GM21390 (cell line): ENCODE measurements at regions not wholly inside any gene's neighbourhood (a gene's known extent, or its start where the extent isn't known, plus 50 kb on each side); places are given as distances from the start of the nearest gene placed in this dataset.

Experiments
- ATAC-seq: cut with Tn5 transposase; IDR thresholded peaks from one replicate; pipeline ENCODE4 v1.9.1; 2021; ENCODE audit not compliant: unreplicated experiment

DNA sequence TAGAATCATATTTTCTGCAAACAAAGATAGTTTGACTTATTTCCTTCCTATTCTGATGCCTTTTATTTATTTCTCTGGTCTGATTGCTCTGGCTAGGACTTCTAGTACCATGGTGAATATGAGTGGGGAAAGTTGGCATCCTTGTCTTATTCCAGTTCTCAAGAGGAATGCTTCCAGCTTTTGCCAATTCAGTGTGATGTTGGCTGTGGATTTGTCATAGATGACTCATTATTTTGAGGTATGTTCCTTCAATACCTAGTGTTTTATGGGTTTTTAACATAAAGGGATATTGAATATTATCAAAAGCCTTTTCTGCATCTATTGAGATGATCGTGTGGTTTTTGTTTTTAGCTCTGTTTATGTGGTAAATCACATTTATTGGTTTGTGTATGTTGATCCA lies 139.4 kb upstream of the CNTN1 start:
- no peak for ATAC-seq

- ATAC-seq, result no peak
Measured at GRCh38 chr12:40557980-40558379, 134.3 kb upstream of the CNTN1 start.

DNA sequence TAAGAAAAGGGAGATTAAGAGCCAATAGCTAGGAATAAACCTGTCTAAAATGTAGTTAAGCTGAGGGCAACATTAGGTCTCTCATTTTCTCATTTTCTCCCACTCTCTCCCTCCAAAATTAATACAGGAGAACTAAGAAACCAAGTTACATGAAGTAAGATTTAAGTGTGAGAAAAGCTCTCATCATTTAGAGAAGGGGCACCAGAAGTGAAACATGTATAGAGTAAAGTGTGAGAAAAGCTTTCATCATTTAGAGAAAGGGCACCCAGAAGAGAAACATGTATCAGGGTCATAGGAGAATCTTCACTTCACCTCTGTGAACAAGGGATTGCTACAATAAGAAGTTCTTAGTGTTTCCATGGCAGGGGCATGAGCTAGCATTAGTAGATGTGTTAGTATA lies 132.4 kb upstream of the CNTN1 start:
- peak; percentile 54 for ATAC-seq

GRCh38 chr12:40560848-40561247 lies 131.4 kb upstream of the CNTN1 start:
- ATAC-seq, result peak; percentile 38

- peak; percentile 53 for ATAC-seq
Measured at GRCh38 chr12:40561395-40561966, 130.8 kb upstream of the CNTN1 start.

DNA sequence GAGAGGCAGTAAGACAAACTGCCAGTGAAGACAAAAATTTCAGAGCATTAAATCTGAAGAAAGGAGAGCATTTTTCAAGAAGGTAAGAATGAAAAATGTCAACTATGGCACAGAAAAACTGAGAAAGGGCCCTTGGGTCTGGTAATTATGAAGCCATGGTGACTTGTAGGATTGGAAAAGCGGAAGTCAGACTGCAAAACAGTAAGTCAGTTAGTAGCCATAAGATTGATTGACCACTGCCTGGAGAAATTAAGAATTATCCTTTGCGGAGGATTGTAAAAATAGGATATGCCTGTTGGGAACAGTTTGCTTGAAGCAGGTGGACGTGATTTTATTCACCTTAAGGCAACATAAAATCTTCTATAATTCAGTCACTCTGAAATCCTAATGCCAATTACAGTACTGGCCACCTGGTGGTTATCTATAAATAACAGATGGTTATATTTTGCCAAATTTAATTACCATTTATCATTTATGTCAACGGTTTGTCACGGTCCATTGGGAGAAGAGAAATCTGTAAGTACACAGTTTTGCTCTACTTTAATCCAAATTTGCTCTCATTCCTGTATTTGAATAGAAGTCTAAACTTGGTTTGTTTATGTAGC lies 127.1 kb upstream of the CNTN1 start:
- ATAC-seq, result no peak

GRCh38 chr12:40566271-40566670 lies 126.0 kb upstream of the CNTN1 start:
- no peak for ATAC-seq

DNA sequence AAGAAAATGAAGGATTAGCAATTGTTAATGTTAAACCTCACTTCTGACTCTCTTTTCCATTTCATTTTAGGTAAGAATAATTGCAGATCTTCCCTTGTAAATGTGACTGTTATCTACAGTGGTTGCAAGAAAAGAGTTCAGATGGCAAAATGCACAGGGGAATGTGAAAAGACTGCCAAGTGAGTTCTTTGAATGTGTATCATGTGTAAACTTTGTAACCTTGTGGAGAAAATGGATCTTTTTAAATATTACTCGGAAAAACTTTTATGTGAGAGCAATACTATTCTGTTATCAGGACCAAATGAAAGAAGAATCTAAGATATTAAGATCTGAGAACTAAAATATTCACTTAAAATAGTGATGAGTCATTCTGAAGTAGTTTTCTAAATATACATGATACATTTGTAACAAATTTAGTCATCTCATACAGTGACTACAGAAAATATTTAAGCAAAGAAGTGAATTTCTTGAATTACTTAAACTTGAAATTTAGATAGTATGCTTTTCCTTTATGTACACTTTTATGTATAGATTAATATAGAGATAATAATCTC lies 122.5 kb upstream of the CNTN1 start:
- ATAC-seq, result no peak

DNA sequence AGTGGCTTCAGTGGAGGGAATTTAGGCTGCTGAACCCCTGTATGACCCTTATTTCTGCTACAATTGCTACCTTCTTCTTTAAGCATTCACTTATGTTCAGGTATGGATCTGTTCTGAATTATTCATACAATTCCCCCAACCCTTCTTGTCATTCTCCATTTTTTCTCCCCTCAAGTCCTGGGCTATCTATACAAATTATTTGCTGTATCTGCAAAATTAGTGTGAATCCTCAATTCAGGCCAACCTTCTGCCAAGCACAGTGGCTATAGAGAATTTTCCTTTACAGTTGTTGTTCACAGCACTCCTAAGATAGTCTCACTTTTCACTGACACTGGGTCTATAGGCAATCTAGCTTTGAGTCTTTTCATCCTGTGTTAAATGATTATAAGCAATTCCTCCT lies 119.2 kb upstream of the CNTN1 start:
- ATAC-seq, result no peak

GRCh38 chr12:40575987-40576386 lies 116.3 kb upstream of the CNTN1 start:
- no peak for ATAC-seq

DNA sequence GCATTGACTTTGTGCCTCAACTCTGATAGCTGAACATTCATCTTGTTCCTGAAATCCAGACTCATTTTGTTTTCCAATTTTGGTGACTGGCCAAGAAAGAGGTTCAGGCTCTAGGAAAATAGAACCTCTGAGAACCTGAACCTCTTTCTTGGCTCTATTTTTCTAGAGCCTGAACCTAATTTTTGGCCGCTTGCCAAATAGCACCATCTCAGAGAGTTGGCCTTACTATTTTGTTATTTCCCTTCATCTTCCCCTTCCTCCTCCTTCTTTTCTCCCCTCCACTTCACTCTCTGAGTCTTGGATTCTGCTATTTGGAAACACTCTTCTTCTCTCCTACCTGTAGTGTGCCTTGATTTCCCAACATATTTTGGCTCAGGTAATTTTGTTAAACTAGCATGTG lies 114.4 kb upstream of the CNTN1 start:
- no peak for ATAC-seq

- ATAC-seq, result no peak
Measured at GRCh38 chr12:40579687-40580086, 112.6 kb upstream of the CNTN1 start.

- ATAC-seq, result no peak
Measured at GRCh38 chr12:40580346-40580745, 111.9 kb upstream of the CNTN1 start.

GRCh38 chr12:40581889-40582288 lies 110.3 kb upstream of the CNTN1 start:
- ATAC-seq, result no peak

DNA sequence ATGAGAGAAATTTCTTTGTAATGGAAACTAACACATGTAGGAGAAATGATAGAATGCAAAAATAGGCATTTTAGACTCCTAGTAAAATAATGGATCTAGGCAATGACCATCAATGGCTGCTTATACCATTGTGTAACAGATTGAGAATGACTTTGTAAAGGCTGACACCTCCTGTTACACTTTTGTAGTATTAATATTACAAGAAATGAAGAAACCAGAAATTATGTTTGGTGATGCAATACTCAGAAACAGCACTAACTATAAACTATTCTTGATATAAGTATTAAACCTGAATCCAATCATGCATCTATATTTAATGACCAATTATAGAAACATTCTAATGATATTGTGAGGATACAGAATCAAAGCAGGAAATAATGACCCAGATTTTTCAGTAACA lies 108.5 kb upstream of the CNTN1 start:
- ATAC-seq, result no peak

GRCh38 chr12:40584763-40585162 lies 107.5 kb upstream of the CNTN1 start:
- no peak for ATAC-seq

DNA sequence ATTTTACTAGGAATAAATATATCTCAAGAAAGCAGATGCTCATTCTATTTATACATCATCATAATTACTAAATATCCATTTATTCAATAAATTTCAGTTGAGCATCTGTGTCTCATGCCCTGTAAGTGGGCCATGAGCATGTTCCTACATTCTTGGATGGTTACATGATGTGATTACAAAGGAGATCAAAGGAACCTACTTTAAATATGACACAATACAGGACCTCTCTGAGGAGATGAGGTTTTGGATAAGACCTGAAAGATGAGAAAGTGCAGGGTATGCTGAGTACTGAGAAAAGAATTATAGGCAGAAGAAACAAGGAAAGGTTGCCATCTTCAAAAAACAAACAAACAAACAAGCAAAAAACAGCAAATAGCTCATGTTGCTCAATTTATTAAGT lies 105.4 kb upstream of the CNTN1 start:
- no peak for ATAC-seq

- no peak for ATAC-seq
Measured at GRCh38 chr12:40587421-40587820, 104.8 kb upstream of the CNTN1 start.

GRCh38 chr12:40587970-40588369 lies 104.3 kb upstream of the CNTN1 start:
- ATAC-seq, result no peak

GRCh38 chr12:40597133-40597532 lies 95.1 kb upstream of the CNTN1 start:
- ATAC-seq, result no peak

DNA sequence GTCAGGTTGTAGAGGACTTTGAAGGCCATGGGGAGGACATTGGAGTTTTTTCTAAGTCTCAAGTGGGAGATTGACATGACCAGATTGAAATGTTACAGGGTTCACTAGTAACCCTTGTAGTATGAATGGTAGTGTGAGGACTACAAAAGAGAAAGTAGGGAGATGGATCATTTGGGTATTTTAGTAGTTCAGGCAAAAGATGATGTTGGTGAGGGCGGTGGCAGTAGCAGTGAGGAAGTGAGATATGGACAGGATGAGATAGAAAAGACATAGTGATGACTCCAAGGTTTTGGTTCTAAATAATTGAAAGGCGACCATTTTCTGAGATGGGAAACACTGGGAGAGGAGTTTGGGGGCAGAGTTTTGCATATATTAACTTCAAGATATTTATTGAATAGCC lies 94.2 kb upstream of the CNTN1 start:
- no peak for ATAC-seq

- no peak for ATAC-seq
Measured at GRCh38 chr12:40602562-40602961, 89.7 kb upstream of the CNTN1 start.

DNA sequence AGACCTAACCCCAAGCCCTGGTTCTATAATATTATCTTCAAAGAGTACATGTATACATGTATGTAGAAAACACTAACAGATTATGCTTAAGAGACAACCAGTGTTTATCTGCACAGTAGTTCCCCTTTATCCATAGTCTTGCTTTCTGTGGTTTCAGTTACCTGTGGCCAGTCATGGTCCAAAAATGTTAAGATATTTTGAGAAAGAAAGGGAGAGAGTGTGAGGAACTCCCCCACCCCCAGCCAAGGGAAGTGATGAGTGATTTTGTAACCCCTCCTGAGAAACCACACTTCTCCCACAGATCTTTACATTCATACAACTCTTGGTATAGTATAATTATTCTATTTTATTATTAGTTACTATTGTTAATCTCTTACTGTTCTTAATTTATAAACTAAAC lies 77.3 kb upstream of the CNTN1 start:
- peak; percentile 72 for ATAC-seq
